ENCODE measurements at regions not wholly inside any gene's neighbourhood (a gene's known extent, or its start where the extent isn't known, plus 50 kb on each side); places are given as distances from the start of the nearest gene placed in this dataset.

- TF ChIP-seq CTCF (IDR thresholded peaks at IDR 0.05) (no peak), POLR2A (IDR thresholded peaks at IDR 0.05) (no peak)
Measured at GRCh38 chr11:27196203-27196897, 155.7 kb downstream of the BBOX1 start.
